Keratinocyte (primary cell): ENCODE measurements at regions not wholly inside any gene's neighbourhood (a gene's known extent, or its start where the extent isn't known, plus 50 kb on each side); places are given as distances from the start of the nearest gene placed in this dataset.

Source experiments
- DNase-seq: peaks from one replicate; pipeline ENCODE4 v3.0.0-alpha.2; 2011; ENCODE audit warnings: low read depth, missing footprints, low spot score
- FAIRE-seq: peaks from 2 replicates; lab custom pipeline; 2011; peaks lifted over from hg19 to GRCh38; lab: Jason Lieb, UNC
- H2AFZ ChIP-seq: 2 replicates; pipeline ENCODE4 v1.6.0; 2012; ENCODE audit warnings: low read length, control low read depth, inconsistent platforms; ENCODE audit not compliant: control insufficient read depth
- H3K27ac ChIP-seq: 2 replicates; pipeline ENCODE4 v1.5.1; 2011; ENCODE audit warnings: low read length; ENCODE audit not compliant: control insufficient read depth, insufficient read depth
- H3K27me3 ChIP-seq: 3 replicates; pipeline ENCODE4 v1.6.0; 2011; ENCODE audit warnings: low read length; ENCODE audit not compliant: control insufficient read depth, insufficient read depth; ENCODE audit errors: extremely low read depth
- H3K36me3 ChIP-seq, 2 experiments: 2 replicates in 1 of 2; 3 replicates in 1 of 2; pipeline ENCODE4 v1.5.1; 2011; ENCODE audit warnings: low read length in 2 of 2, mild to moderate bottlenecking in 1 of 2; ENCODE audit not compliant: control insufficient read depth in 2 of 2, insufficient read depth in 2 of 2; ENCODE audit errors: extremely low read depth in 1 of 2
- H3K4me1 ChIP-seq: 3 replicates; pipeline ENCODE4 v1.5.1; 2011; ENCODE audit warnings: low read length; ENCODE audit not compliant: control insufficient read depth, insufficient read depth; ENCODE audit errors: extremely low read depth
- H3K4me2 ChIP-seq: 3 replicates; pipeline ENCODE4 v1.6.0; 2011; ENCODE audit warnings: low read depth, low read length; ENCODE audit not compliant: control insufficient read depth, insufficient read depth; ENCODE audit errors: extremely low read depth
- H3K4me3 ChIP-seq, 3 experiments: fragments of 200-600 bp in 1 of 3; sonication (generic) in 1 of 3; 2 replicates in 2 of 3; 3 replicates in 1 of 3; pipeline ENCODE4 v1.5.1; 2011 to 2016; ENCODE audit warnings: low read length in 3 of 3, mild to moderate bottlenecking in 3 of 3, control low read depth in 2 of 3, inconsistent platforms in 1 of 3, low read depth in 1 of 3, mixed read lengths in 1 of 3, mixed run types in 1 of 3, moderate library complexity in 1 of 3; ENCODE audit not compliant: control insufficient read depth in 2 of 3, insufficient read depth in 2 of 3; ENCODE audit errors: extremely low read depth in 1 of 3
- H3K79me2 ChIP-seq: 2 replicates; pipeline ENCODE4 v1.6.0; 2012; ENCODE audit warnings: low read length; ENCODE audit not compliant: control insufficient read depth, insufficient read depth
- H3K9ac ChIP-seq: 3 replicates; pipeline ENCODE4 v1.6.0; 2011; ENCODE audit warnings: low read length; ENCODE audit not compliant: control insufficient read depth, insufficient read depth; ENCODE audit errors: extremely low read depth
- H3K9me1 ChIP-seq: 3 replicates; pipeline ENCODE4 v1.6.0; 2011; ENCODE audit warnings: low read length; ENCODE audit not compliant: control insufficient read depth, insufficient read depth; ENCODE audit errors: extremely low read depth
- H3K9me3 ChIP-seq: 2 replicates; pipeline ENCODE4 v1.5.1; 2012; ENCODE audit warnings: low read depth, low read length; ENCODE audit not compliant: control insufficient read depth
- H4K20me1 ChIP-seq: 3 replicates; pipeline ENCODE4 v1.6.0; 2011; ENCODE audit warnings: low read length; ENCODE audit not compliant: control insufficient read depth, insufficient read depth; ENCODE audit errors: extremely low read depth
- EZH2 ChIP-seq: IDR thresholded peaks from one replicate; pipeline ENCODE4 v1.6.1; 2012; ENCODE audit warnings: inconsistent platforms, mild to moderate bottlenecking, low read length, moderate library complexity
- dilution Hi-C: fragments of 300-500 bp; cut with MboI; formaldehyde crosslinking; loops from one replicate; pipeline ENCODE4 v1.7.0; 2020; ENCODE audit warnings: low sequenced_read_pairs; ENCODE audit not compliant: extremely low pct_ligation_motif_present
- TF ChIP-seq, protein P1 (sequence below), 3 experiments: IDR thresholded peaks in 1 of 3; conservative IDR thresholded peaks in 1 of 3; optimal IDR thresholded peaks in 1 of 3; 2 replicates in 2 of 3; 3 replicates in 1 of 3; pipeline versions ENCODE3 to v1.5.1; 2011; ENCODE audit warnings: low read length in 3 of 3, mild to moderate bottlenecking in 3 of 3, moderate library complexity in 2 of 3, control low read depth in 1 of 3, inconsistent platforms in 1 of 3; ENCODE audit not compliant: insufficient read depth in 2 of 3; ENCODE audit errors: extremely low read depth in 1 of 3

DNA sequence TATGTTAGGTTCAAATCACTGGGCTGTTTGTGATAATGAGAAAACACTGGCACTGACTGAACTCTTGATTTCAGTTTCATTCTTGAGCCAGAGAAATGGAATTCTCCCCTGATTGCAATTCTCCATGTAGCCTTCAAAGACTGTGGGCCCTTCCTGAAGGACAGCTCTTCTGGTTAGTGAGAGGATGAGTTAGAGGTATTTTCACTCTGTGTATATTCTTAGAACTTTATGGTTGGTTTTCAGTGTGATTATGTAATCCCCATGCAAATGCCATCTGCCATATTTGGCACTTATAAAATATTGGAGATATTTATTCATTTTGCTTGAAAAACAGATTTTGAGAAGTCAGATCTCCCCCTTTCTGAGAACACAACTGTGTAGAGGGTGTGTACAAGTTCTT, 323.7 kb downstream of the SLC4A3 start:
- Histone ChIP-seq H3K79me2 (no peaks in the 10 kb centered on the region), H3K27ac (no peak overlapping the region), H3K4me3 (no peak overlapping the region), H2AFZ (no peak overlapping the region), H3K4me1 (peaks cover 2% of the 10 kb centered on the region), H3K9me1 (no peaks in the 10 kb centered on the region), H3K36me3 (no peaks in the 10 kb centered on the region), H4K20me1 (no peaks in the 10 kb centered on the region), H3K4me2 (no peak overlapping the region), H3K27me3 (no peaks in the 10 kb centered on the region), H3K9ac (no peak overlapping the region), H3K9me3 (no peaks in the 10 kb centered on the region)
- FAIRE-seq: no peak
- no peak for TF ChIP-seq EZH2
- dilution Hi-C loops: no loop called here
- DNase-seq: no peak

DNA sequence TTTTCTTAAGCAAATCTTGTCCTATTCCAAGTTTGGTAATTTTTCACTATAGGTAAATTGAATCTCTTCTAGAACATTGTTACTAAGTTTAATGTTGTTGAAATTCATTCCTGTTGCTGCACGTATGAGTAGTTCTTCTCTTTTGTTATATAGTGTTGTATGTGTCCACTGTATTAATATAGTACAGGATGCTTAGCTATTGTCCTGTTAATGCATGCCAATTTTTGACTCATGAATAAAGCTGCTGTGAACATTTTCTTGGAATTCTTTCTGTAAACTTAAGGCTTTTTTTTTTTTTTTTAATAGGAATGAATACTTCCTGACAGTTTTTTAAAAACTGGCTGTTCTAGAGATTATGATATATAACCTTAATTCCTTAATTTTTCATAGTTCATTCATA, 326.9 kb downstream of the SLC4A3 start:
- dilution Hi-C loops: no loop called here
- H3K9me1 ChIP-seq: no peaks in the 10 kb centered on the region
- no peaks in the 10 kb centered on the region for H3K4me1 ChIP-seq
- no peaks in the 10 kb centered on the region for H3K36me3 ChIP-seq
- H3K27ac ChIP-seq: no peak overlapping the region
- no peaks in the 10 kb centered on the region for H4K20me1 ChIP-seq
- no peak overlapping the region for H3K4me3 ChIP-seq
- no peak for TF ChIP-seq EZH2
- no peak overlapping the region for H3K9ac ChIP-seq
- no peaks in the 10 kb centered on the region for H3K9me3 ChIP-seq
- no peak overlapping the region for H3K4me2 ChIP-seq
- FAIRE-seq (no peak), DNase-seq (peak; percentile 13)
- H2AFZ ChIP-seq: no peak overlapping the region
- H3K79me2 ChIP-seq: no peaks in the 10 kb centered on the region
- no peaks in the 10 kb centered on the region for H3K27me3 ChIP-seq

DNA sequence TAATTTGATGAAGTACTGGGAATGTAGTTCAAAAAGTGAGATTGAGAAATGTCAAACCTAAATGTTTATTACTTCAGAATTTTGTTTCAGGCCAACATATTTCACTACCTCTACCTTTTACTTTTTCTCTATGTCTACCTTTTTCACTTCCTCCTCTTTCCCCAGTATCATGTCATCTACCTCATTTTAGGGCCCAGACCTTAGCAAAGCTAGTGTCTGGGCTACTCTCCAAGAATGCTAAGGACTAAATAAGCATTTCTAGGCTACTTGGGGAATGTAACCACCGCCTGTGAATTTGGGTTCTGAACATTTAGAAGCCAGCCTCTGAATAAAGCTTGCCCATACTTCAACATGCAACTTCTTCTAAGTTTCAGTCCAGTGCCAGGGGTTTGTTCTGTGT, 330.4 kb downstream of the SLC4A3 start:
- Histone ChIP-seq H3K27me3 (no peaks in the 10 kb centered on the region), H3K27ac (no peak overlapping the region), H2AFZ (no peak overlapping the region), H3K4me1 (no peaks in the 10 kb centered on the region), H3K9ac (no peak overlapping the region), H3K79me2 (no peaks in the 10 kb centered on the region), H4K20me1 (no peaks in the 10 kb centered on the region), H3K9me1 (no peaks in the 10 kb centered on the region), H3K36me3 (no peaks in the 10 kb centered on the region), H3K9me3 (no peaks in the 10 kb centered on the region), H3K4me3 (no peak overlapping the region), H3K4me2 (no peak overlapping the region)
- dilution Hi-C loops: no loop called here
- no peak for TF ChIP-seq EZH2
- TF ChIP-seq, protein P1, sequence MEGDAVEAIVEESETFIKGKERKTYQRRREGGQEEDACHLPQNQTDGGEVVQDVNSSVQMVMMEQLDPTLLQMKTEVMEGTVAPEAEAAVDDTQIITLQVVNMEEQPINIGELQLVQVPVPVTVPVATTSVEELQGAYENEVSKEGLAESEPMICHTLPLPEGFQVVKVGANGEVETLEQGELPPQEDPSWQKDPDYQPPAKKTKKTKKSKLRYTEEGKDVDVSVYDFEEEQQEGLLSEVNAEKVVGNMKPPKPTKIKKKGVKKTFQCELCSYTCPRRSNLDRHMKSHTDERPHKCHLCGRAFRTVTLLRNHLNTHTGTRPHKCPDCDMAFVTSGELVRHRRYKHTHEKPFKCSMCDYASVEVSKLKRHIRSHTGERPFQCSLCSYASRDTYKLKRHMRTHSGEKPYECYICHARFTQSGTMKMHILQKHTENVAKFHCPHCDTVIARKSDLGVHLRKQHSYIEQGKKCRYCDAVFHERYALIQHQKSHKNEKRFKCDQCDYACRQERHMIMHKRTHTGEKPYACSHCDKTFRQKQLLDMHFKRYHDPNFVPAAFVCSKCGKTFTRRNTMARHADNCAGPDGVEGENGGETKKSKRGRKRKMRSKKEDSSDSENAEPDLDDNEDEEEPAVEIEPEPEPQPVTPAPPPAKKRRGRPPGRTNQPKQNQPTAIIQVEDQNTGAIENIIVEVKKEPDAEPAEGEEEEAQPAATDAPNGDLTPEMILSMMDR (optimal IDR thresholded peaks at IDR 0.05 in 1 of 3, IDR thresholded peaks at IDR 0.05 in 1 of 3, conservative IDR thresholded peaks at IDR 0.05 in 1 of 3; ENCODE audit: extremely low read depth in 1 of 3, insufficient read depth in 2 of 3, low read length in 3 of 3): no peak
- FAIRE-seq: no peak
- no peak for DNase-seq
